Suprapubic skin (tissue), 4 donors: ENCODE measurements at regions not wholly inside any gene's neighbourhood (a gene's known extent, or its start where the extent isn't known, plus 50 kb on each side); places are given as distances from the start of the nearest gene placed in this dataset.

Source experiments
- DNase-seq, 2 donors: peaks; one replicate each; pipeline ENCODE4 v3.0.0-alpha.2; 2019; ENCODE audit warnings: low spot score in 2 of 2
- H3K27ac ChIP-seq: fragments of 200-600 bp; sonication (generic); one replicate; pipeline ENCODE4 v1.5.1; 2019
- H3K27me3 ChIP-seq: fragments of 200-600 bp; sonication (generic); one replicate; pipeline ENCODE4 v1.5.1; 2019
- H3K36me3 ChIP-seq: fragments of 200-600 bp; sonication (generic); one replicate; pipeline ENCODE4 v1.5.1; 2019
- H3K4me1 ChIP-seq: fragments of 200-600 bp; sonication (generic); one replicate; pipeline ENCODE4 v1.5.1; 2019
- H3K4me3 ChIP-seq: fragments of 200-600 bp; sonication (generic); one replicate; pipeline ENCODE4 v1.5.1; 2019; ENCODE audit warnings: mild to moderate bottlenecking
- H3K9me3 ChIP-seq: fragments of 200-600 bp; sonication (generic); one replicate; pipeline ENCODE4 v1.5.1; 2019
- CTCF ChIP-seq, 2 donors: fragments of 200-600 bp in 1 of 2; fragments of 450-650 bp in 1 of 2; sonication (generic) in 1 of 2; IDR thresholded peaks; one replicate each; pipeline ENCODE4 v1.5.1; 2016 to 2019; ENCODE audit warnings: antibody characterized with exemption in 2 of 2, mild to moderate bottlenecking in 1 of 2, moderate library complexity in 1 of 2
- EP300 ChIP-seq: sonication (generic); formaldehyde crosslinking; IDR thresholded peaks from one replicate; pipeline ENCODE4 v1.6.1; 2017; ENCODE audit warnings: antibody characterized with exemption
- POLR2A ChIP-seq, 2 donors: fragments of 450-650 bp; IDR thresholded peaks; one replicate each; pipeline ENCODE4 v1.6.1; 2017; ENCODE audit warnings: antibody characterized with exemption in 2 of 2, mild to moderate bottlenecking in 2 of 2, moderate library complexity in 2 of 2
- POLR2AphosphoS5 ChIP-seq, 3 donors: sonication (generic); formaldehyde crosslinking; IDR thresholded peaks; one replicate each; pipeline ENCODE4 v1.6.1; 2017; ENCODE audit warnings: antibody characterized with exemption in 3 of 3
- WGBS: methylation state at CpG from one replicate; pipeline ENCODE4 v1.1.5; 2018; 5-methylcytosine and 5-hydroxymethylcytosine counted together

DNA sequence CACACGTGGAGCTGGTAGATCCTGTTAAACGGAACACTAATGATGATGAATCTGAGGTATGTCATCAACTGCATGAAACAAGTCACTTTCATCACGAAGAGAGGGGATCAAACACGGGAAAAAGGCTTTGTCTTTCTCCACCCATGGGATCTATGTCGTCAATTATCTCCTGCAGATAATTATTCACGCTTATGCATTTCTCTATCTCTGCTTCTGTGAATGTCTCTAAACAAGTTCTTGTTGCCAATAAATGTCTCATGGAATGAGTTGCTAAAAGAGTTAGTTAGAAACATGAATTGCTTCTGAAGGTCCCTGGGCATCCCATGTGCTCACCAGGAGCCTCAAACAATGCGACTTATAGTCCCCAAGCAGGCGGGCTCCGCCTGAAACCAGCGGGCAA is 1228.2 kb upstream of the TMEM132C start:
- no peak for TF ChIP-seq EP300
- TF ChIP-seq POLR2A (IDR thresholded peaks at IDR 0.05) = no peak
- TF ChIP-seq CTCF (IDR thresholded peaks at IDR 0.05) = no peak
- no peak for TF ChIP-seq POLR2AphosphoS5 (IDR thresholded peaks at IDR 0.05)
- H3K9me3 ChIP-seq = no peaks in the 10 kb centered on the region
- H3K4me1 ChIP-seq = no peaks in the 10 kb centered on the region
- H3K27me3 ChIP-seq = no peaks in the 10 kb centered on the region
- no peak overlapping the region for H3K4me3 ChIP-seq
- H3K36me3 ChIP-seq = no peaks in the 10 kb centered on the region
- no peak for DNase-seq
- WGBS = 66% methylated on average over 10 of the region's 10 CpGs
- H3K27ac ChIP-seq = no peak overlapping the region

DNA sequence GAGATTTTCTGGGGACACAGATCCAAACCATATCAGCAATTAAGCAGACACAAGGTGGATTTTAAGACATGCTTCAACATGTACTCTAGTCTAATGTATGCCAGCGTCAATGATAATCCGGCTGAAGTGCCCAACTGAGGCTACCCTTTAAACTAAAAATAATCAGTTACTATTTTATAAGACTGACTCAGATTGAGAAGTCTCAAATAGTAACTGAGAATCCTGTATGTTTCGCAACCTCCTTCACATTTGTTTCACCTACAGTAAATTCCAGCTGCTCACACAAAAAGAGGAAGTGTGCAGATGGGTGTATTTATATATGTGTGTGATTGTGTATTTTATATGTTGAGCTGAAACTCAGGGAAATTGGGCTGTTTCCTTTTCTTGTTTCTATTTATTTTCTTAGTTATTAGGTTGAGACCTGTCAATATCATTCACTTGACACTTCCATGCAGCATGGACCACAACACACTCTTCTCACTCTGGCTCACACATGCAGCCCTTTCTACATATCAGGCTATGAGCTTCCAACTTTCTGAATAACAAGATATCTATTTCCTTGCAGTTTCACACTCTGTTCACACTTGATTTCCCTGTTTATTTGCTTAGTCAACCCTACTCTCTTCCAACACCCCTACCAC is 1224.9 kb upstream of the TMEM132C start:
- no peaks in the 10 kb centered on the region for H3K9me3 ChIP-seq
- no peak for DNase-seq
- no peaks in the 10 kb centered on the region for H3K27me3 ChIP-seq
- H3K36me3 ChIP-seq = no peaks in the 10 kb centered on the region
- no peaks in the 10 kb centered on the region for H3K4me1 ChIP-seq
- no peak overlapping the region for H3K4me3 ChIP-seq
- TF ChIP-seq CTCF (IDR thresholded peaks at IDR 0.05) (no peak), POLR2AphosphoS5 (IDR thresholded peaks at IDR 0.05) (no peak)
- H3K27ac ChIP-seq = no peak overlapping the region
- WGBS = 84% methylated on average over 3 of the region's 3 CpGs

- no peaks in the 10 kb centered on the region for H3K4me1 ChIP-seq
- H3K27me3 ChIP-seq = no peaks in the 10 kb centered on the region
- WGBS = 73% methylated on average over 3 of the region's 3 CpGs
- H3K9me3 ChIP-seq = no peaks in the 10 kb centered on the region
- DNase-seq = no peak
- H3K4me3 ChIP-seq = no peak overlapping the region
- TF ChIP-seq CTCF (IDR thresholded peaks at IDR 0.05) = no peak
- no peak for TF ChIP-seq EP300
- TF ChIP-seq POLR2A (IDR thresholded peaks at IDR 0.05) = no peak
- no peak for TF ChIP-seq POLR2AphosphoS5 (IDR thresholded peaks at IDR 0.05)
- no peak overlapping the region for H3K27ac ChIP-seq
- no peaks in the 10 kb centered on the region for H3K36me3 ChIP-seq
Observed at GRCh38 chr12:127043731-127044130, 1223.2 kb upstream of the TMEM132C start.

DNA sequence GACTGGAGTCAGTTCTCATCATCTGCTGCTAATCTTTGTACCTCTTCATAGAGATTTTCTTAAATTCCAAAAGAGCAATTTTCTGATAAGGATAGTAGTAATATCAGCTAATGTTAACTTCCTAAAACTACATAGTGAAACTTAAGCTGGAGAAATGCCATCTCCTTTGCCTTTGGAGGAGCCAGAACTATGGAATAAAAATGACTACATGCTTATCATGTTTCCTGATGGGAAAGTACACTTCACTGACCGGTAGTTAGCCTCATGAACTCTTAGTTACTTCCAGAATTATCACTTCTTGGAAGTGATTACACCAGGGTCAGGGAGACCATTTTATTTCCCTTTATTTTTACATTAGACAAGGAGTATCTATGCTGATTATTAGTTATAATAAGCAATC is 1222.1 kb upstream of the TMEM132C start:
- 69% methylated on average over 1 of the region's 1 CpG for WGBS
- Histone ChIP-seq H3K4me1 (no peaks in the 10 kb centered on the region), H3K36me3 (no peaks in the 10 kb centered on the region), H3K4me3 (no peak overlapping the region), H3K27me3 (no peaks in the 10 kb centered on the region), H3K27ac (no peak overlapping the region), H3K9me3 (no peaks in the 10 kb centered on the region)
- DNase-seq = no peak
- TF ChIP-seq EP300 (no peak), POLR2A (IDR thresholded peaks at IDR 0.05) (no peak), CTCF (IDR thresholded peaks at IDR 0.05) (no peak), POLR2AphosphoS5 (IDR thresholded peaks at IDR 0.05) (no peak)

DNA sequence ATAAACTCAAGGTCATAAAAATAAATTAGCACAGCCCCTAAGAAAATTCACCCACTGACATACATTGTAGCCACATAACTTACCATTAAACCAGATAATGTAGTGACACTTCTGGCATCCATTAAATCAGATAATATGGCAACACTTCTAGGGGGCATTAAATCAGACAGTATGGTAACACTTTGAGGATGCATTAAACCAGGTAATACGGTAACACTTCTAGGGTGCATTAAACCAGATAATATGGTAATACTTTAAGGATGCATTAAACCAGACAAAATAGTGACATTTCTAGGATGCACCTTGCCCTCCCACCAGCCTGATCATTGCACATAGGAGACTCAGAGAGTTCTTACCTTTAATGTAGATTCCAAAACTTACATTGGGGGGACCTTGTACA is 1220.5 kb upstream of the TMEM132C start:
- Histone ChIP-seq H3K4me3 (no peak overlapping the region), H3K27me3 (no peaks in the 10 kb centered on the region), H3K9me3 (no peaks in the 10 kb centered on the region), H3K4me1 (no peaks in the 10 kb centered on the region), H3K27ac (no peak overlapping the region), H3K36me3 (no peaks in the 10 kb centered on the region)
- WGBS = 77% methylated on average over 1 of the region's 1 CpG
- DNase-seq = no peak
- TF ChIP-seq POLR2AphosphoS5 (IDR thresholded peaks at IDR 0.05) (no peak), POLR2A (IDR thresholded peaks at IDR 0.05) (no peak), CTCF (IDR thresholded peaks at IDR 0.05) (no peak), EP300 (no peak)
